GM19455 (cell line): ENCODE measurements at regions not wholly inside any gene's neighbourhood (a gene's known extent, or its start where the extent isn't known, plus 50 kb on each side); places are given as distances from the start of the nearest gene placed in this dataset.
A peak's percentile ranks its signal among the peaks of the same experiment; 100 is the strongest.
"Not testable (repeated sequence)": the region's sequence is repeated elsewhere in the genome, so short reads cannot be mapped to it uniquely, and the experiment has no call there.

Experiments
- ATAC-seq: cut with Tn5 transposase; IDR thresholded peaks from one replicate; pipeline ENCODE4 v1.9.1; 2021; ENCODE audit not compliant: unreplicated experiment

DNA sequence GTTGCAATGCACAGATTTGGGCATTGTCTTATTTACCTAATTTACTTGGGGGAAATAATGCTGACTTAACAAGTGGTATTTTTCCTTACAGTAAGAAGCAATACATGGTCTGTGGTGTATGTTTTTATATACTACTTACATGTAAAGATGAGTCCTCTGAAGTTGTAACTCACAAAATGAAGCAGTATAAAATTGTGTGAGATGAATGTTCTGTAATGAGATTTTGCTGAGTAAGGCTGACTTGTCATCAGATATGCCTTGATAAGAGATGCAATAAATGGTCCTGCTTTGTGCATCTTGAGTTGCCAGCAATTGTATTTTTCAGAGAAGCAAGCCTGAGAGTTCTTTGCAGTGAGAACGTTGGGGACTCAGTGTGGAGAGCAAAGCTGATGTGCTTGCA, 92.2 kb upstream of the GNAQ start:
- no peak for ATAC-seq

- no peak for ATAC-seq
Measured at GRCh38 chr9:78122631-78123030, 91.0 kb upstream of the GNAQ start.

DNA sequence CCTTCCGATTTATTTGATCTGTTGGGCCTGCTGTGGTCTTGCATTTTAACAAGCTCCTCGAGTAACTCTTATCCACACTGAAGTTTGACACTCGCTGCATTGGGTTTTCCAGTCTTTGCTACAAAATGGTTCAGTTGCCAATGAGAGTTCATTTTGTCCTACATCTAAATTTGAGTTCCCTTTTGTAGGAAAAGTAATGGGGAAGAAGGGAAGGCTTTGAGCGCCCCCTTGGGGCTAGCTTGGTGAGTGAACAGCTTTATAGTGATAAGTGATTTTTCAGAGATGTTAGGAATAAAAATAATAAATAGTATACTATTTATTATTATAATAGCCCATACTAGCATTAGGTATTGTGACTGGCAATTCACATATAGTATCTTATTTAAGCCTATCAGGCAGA, 89.9 kb upstream of the GNAQ start:
- ATAC-seq = no peak

GRCh38 chr9:78118742-78119473, 87.3 kb upstream of the GNAQ start:
- ATAC-seq = peak; percentile 92

DNA sequence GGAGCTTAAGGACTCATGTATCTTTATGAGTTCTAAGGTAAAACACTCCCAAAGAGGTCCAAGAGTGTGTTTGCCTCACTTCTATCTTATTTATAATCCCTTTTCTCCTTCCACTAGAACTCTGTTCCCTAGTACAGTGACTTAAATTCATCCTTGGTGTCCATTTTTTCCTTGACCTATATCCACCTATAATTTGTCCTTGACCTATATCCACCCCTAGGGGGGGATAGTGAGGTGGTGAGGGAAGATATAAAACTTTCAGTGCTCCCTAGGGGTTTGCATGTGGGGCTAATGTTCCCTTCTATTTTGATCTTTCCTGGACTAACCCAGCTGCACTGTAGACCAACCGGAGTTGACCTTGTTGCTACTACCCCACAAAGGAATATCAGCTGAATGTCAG, 83.5 kb upstream of the GNAQ start:
- ATAC-seq = no peak

GRCh38 chr9:78114581-78114980, 83.0 kb upstream of the GNAQ start:
- ATAC-seq = no peak

GRCh38 chr9:78112406-78112805, 80.8 kb upstream of the GNAQ start:
- ATAC-seq = no peak

DNA sequence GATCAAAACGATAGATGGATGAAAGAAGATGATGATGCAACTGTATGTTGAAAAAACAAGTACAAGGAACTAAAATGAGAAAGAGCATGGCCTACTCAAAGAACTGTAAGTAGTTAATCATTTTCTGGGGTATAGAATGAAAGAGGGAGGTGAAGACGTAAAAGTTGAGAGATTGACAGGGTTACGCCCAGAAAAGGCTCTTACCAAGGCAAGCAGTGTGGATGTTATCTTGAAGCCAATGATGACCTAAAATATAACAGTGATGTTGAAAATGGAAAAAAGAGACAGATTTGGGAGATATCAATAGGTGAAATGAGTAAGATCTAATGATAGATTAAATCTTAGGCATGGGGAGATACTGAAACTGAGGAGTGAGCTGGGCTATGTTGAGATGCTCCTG, 80.4 kb upstream of the GNAQ start:
- ATAC-seq = no peak

- ATAC-seq = no peak
Measured at GRCh38 chr9:78109075-78109474, 77.5 kb upstream of the GNAQ start.

- ATAC-seq = not testable (repeated sequence)
Measured at GRCh38 chr9:78106586-78106985, 75.0 kb upstream of the GNAQ start.

DNA sequence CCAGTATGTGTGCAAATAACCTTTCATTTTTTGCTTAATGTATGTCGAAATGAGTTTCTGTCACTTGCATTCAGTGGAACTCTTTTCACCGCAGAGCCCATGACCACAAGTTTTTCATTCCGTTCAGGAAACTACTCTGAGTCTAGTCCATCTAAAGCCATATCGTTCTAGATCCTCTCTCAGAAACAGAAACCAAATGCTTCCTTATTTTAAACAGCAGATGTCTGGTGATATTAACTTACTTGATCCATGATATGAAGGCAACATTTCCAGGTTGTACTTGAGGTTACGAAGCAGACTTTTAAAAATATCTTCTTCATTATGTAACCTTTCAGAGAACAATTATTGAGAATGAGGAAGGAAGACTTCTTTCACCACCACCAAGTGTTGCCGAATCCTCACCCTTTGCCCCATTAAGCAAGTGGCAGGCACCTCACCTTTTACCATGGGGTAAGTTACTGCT, 72.4 kb upstream of the GNAQ start:
- ATAC-seq = no peak

DNA sequence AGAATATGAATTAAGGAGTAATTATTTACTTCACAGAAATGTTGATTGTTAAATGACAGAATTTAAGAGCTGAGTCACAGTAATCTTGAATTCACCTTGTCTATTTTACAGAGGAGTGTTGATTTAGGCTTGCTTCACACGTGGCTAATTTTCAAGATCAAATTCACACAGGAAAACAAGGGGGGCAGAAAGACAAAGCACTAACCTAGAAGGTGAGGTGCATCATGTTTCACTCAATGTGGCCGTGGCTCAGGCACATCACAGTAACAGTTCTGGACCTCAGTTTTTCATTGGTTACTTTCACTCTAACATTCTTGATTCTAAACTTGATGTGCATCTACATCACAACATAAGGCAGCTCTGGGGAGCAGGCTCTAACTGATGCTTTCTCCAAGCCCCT, 69.6 kb upstream of the GNAQ start:
- ATAC-seq = no peak

GRCh38 chr9:78097541-78097940, 65.9 kb upstream of the GNAQ start:
- no peak for ATAC-seq

- no peak for ATAC-seq
Measured at GRCh38 chr9:78091731-78092130, 60.1 kb upstream of the GNAQ start.

GRCh38 chr9:78089111-78089510, 57.5 kb upstream of the GNAQ start:
- ATAC-seq = no peak

- ATAC-seq = not testable (repeated sequence)
Measured at GRCh38 chr9:78088190-78088589, 56.6 kb upstream of the GNAQ start.
